GM19324 (cell line): ENCODE measurements at regions not wholly inside any gene's neighbourhood (a gene's known extent, or its start where the extent isn't known, plus 50 kb on each side); places are given as distances from the start of the nearest gene placed in this dataset.
"Not testable (repeated sequence)": the region's sequence is repeated elsewhere in the genome, so short reads cannot be mapped to it uniquely, and the experiment has no call there.

Experiments
- ATAC-seq: cut with Tn5 transposase; IDR thresholded peaks from one replicate; pipeline ENCODE4 v1.9.1; 2021; ENCODE audit warnings: mild to moderate bottlenecking, moderate library complexity; ENCODE audit not compliant: unreplicated experiment, low FRiP score

- ATAC-seq = no peak
Measured at GRCh38 chr3:110644203-110644602, 427.4 kb upstream of the NECTIN3 start.

GRCh38 chr3:110646055-110646454 is 425.6 kb upstream of the NECTIN3 start:
- ATAC-seq = no peak

GRCh38 chr3:110646496-110646895 is 425.1 kb upstream of the NECTIN3 start:
- no peak for ATAC-seq

GRCh38 chr3:110647586-110647985 is 424.0 kb upstream of the NECTIN3 start:
- no peak for ATAC-seq

DNA sequence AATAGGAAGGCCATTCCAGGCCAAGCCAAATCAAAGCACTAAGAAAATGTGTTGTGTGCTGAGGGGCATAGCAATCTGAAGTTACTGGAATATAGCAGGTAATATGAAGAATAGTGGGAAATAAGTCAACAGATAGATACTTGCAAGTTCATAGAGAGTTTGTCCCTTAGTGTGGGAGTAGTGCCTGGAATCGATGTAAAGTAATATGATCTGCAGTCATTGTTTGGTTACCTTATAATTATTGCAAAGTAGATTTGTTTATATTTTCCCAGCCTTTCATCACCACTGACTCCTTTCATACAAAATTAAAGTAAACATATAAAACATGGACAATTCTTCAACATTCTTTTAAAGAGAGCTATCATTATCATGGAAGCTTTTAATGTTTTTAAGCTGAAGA is 420.9 kb upstream of the NECTIN3 start:
- ATAC-seq = no peak

- no peak for ATAC-seq
Measured at GRCh38 chr3:110654843-110655502, 416.6 kb upstream of the NECTIN3 start.

- ATAC-seq = no peak
Measured at GRCh38 chr3:110656394-110657025, 415.1 kb upstream of the NECTIN3 start.

- no peak for ATAC-seq
Measured at GRCh38 chr3:110664148-110664547, 407.5 kb upstream of the NECTIN3 start.

DNA sequence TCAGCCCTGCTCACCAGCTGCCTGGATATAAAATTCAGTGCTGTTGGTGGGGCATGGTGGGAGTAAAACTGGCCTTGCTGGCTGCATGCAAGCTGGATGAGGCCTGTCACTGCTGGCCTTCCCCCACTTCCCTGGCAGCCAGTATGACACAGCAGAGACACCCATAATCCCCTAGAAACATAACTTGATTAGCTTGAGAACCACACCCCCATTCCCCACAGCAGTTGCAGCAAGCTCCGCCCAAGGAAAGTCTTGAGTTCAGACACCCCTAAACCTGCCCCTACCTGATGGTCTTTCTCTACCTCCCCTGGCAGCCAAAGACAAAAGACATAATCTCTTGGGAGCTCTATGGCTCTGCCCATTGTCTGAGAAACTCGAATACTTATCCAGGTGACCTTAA is 405.1 kb upstream of the NECTIN3 start:
- no peak for ATAC-seq

DNA sequence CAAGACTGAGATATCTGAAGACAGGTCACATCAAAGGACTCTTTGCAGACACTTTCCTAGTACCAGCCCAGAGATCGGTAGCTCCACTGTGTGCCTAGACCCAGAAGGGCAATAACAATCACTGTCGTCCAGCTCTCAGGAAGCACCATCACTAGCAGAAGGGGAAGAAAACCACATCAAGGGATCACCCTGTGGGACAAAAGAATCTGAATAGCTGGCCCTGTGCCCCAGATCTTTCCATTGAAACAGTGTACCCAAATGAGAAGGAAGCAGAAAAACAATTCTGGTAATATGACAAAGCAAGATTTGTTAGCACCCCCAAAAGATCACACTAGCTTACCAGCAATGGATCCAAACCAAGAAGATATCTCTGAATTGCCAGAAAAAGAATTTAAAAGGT is 404.4 kb upstream of the NECTIN3 start:
- no peak for ATAC-seq

GRCh38 chr3:110670407-110670806 is 401.2 kb upstream of the NECTIN3 start:
- no peak for ATAC-seq

DNA sequence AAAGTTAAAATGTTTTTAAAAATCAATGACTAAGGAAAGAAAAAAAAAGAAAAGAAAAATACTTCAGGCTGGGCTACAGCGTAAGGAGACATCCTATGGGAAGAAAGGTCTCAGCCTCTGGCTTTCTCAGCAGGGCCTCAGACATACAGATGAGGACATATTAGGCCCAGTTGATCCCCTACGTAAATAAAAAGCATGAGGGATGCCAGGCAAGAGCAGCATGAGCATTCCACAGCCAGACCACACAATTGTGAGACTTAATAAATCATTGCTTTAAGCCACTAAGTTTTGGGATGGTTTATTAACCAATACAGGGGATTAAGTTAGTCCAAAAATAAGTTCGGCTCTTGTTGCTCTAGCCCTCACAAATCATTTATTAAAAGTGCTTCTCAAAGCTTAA is 394.1 kb upstream of the NECTIN3 start:
- ATAC-seq = no peak

DNA sequence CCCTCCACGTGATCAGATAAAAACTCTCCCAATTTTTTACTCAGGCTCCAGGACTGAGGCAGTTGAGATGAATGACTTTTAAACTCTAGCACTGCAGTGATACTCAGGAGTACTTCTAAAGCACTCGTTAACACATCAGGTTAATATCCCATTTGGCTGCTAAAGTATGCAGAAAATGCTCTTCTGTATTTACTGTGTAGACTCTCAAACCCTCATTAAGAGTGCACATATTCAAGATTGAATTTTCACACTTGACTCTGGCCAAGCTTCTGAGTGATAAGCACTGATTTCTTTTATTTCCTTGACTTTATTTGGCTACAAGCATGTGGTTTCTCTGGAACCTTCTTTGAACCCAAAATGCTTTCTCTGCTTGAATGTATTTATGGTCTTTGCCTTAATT is 392.3 kb upstream of the NECTIN3 start:
- no peak for ATAC-seq

DNA sequence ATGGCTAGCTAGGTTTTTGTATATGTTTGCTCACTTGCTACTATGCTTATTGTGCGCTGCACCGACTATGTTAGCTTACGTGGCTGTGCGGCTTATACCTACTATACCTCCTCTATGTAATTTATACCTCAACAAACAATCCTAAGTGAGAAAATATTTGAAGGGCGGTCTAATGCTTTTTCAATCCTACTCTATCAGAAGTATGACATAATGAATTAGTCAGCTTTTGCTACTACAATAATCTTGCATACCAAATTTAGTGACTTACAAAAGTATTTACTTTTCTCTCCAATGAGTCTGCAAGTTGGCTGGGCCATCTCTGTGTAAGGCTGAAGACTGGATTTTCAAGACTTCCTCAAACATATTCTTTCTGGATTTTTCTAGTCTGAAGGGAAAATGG is 391.2 kb upstream of the NECTIN3 start:
- no peak for ATAC-seq

DNA sequence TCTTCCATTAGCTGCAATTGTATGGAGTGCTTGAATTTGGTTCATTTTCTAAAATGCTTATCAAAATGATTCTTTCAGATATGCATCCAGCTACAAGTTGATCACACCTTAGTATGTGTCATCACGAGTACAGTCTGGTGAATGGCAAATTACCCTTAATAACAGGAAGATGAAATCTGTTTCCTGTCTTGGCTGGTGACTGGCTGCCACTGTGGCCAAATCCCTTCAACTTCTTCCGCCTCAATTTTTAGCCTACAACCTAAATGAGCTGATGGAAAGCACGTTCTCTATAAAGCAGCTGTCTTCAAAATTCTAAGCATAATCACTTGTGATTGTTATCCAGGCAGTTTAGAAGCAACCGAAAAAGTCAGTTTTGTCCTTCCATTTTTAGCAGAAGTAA is 387.1 kb upstream of the NECTIN3 start:
- no peak for ATAC-seq

- ATAC-seq = no peak
Measured at GRCh38 chr3:110685630-110686029, 386.0 kb upstream of the NECTIN3 start.

- ATAC-seq = no peak
Measured at GRCh38 chr3:110686701-110687100, 384.9 kb upstream of the NECTIN3 start.

GRCh38 chr3:110687138-110687537 is 384.5 kb upstream of the NECTIN3 start:
- ATAC-seq = no peak

DNA sequence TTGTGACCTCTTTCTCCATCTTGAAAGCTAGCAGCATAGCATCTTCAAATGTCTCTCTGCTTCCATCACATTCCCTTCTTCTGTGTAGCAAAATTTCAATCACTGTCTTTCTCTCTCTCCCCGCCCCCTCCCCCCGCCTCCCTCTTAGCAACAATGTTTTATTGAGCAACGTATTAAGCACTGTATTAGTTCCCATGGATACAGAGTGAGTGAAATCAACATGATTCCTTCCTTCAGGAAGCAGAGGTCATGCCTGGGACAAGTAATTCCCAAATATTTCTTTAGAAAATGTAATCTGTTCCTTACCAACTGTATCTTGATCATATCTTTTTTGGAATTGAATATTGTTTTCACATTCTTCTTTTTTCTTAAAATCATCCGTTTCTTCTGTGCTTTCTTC is 373.7 kb upstream of the NECTIN3 start:
- ATAC-seq = no peak

GRCh38 chr3:110704332-110704731 is 367.3 kb upstream of the NECTIN3 start:
- not testable (repeated sequence) for ATAC-seq

DNA sequence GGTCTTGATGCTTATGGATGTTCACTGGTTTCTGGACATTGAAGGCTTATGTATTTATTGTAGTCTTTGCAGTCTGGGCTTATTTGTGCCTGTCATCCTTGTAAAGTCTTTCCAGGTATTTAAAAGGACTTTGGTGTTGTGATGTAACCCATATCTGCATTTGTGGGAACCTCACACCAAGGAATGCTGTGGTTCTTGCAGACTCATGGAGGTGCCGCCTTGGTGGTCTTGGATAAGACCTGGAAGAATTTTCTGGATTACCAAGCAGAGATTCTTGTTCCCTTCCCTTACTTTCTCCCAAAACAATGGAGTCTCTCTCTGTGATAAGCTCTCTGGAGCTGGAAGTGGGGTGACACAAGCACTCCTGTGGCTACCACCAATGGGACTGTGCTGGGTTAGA is 363.5 kb upstream of the NECTIN3 start:
- no peak for ATAC-seq

GRCh38 chr3:110710156-110710555 is 361.5 kb upstream of the NECTIN3 start:
- no peak for ATAC-seq
